NOMO-1 (cell line): ENCODE measurements at regions not wholly inside any gene's neighbourhood (a gene's known extent, or its start where the extent isn't known, plus 50 kb on each side); places are given as distances from the start of the nearest gene placed in this dataset.
"Not testable (repeated sequence)": the region's sequence is repeated elsewhere in the genome, so short reads cannot be mapped to it uniquely, and the experiment has no call there.

Experiments
- DNase-seq, 2 experiments: peaks; one replicate each; lab custom pipeline; 2025; ENCODE audit not compliant: unreplicated experiment in 2 of 2; lab: John Stamatoyannopoulos, UW

DNA sequence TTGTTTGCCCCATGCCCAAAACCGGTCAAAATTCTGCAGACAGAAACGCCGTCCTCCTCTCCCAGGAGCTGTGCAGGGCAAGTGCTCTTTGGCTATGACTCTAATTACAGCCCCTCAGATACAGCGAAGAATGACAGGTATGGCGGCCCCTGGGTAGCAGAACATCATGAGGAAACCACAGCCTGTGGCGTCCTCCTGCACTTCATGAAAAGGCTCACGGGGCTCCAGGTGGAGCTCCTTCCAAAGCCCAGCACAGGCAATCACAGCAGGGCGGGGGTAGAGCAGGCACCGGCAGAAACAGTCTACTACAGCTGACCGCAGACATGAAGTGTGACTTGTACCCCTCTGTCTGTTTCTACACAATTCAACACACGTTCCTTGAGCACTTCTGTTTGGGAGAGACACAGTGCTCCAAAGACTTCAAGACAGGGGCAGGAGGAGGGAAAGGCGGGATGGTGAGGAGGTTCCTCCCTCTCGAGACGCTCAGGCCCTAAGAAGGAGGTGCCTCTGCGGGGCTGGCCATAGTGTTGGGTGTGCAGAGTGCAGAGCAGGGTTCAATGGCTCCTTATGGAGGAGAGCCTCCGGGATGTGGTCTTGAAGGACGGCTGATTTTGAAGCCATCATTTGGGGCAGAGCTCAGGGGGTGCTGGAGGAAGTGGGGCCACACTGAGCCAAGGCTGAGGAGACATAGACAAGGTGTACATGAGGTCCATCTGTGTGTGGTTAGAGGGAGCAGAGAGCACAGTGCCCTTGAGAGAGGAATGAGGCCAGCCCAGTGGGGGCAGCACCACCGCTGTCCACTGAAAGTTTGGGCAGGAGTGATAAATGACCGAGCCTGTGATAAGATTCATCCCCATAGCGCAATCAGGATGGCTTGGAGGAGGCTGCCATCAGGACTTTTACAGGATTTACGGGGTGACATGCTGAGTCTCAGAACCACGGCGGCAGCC lies 468.3 kb downstream of the EIPR1 start:
- no peak for DNase-seq

DNA sequence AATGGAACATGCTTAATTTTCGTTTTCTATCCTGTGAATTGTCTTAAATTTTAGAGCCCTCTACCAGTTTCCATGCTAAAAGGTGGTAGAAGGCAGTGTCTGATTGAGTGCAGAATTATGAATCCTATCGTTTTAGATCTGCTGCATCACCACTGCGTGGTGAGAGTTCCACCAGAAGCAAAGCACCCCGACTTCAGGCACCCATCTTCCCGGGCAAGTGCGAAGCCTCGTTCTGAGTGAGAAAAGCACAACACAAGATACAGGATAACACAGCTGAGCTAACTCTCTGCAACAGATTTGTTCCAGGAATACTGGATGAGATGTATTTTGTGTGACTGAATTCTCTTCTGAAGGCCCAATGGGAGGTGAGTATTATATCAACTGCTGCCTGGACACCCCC lies 471.5 kb downstream of the EIPR1 start:
- no peak for DNase-seq

DNA sequence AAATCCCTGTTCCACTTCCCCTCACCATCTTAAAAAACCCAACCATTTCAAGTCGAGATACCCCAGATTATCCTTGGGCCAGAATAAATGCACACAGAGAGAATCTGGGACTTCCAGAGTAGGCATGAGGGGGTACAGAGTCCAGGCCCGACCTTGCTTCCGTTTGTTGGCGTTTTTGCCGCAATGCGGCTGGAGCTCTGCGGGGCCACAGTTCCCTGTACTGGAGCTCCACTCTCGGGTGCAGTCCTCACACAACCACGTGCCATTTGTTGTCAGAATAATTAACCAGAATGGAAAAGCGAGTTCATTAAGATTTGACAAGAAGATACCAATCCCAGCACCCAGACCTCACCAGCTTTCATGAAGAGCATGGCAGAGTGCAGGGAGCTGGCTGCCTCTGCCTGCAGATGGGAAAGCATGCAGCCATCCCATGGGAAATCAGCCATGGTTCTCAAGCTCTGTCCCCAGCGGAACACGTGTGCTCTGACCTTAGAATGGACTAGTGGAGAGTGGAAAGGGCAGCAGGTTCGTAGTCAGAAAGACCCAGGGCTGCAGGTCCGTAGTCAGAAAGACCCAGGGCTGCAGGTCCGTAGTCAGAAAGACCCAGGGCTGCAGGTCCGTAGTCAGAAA lies 472.8 kb downstream of the EIPR1 start:
- no peak for DNase-seq

DNA sequence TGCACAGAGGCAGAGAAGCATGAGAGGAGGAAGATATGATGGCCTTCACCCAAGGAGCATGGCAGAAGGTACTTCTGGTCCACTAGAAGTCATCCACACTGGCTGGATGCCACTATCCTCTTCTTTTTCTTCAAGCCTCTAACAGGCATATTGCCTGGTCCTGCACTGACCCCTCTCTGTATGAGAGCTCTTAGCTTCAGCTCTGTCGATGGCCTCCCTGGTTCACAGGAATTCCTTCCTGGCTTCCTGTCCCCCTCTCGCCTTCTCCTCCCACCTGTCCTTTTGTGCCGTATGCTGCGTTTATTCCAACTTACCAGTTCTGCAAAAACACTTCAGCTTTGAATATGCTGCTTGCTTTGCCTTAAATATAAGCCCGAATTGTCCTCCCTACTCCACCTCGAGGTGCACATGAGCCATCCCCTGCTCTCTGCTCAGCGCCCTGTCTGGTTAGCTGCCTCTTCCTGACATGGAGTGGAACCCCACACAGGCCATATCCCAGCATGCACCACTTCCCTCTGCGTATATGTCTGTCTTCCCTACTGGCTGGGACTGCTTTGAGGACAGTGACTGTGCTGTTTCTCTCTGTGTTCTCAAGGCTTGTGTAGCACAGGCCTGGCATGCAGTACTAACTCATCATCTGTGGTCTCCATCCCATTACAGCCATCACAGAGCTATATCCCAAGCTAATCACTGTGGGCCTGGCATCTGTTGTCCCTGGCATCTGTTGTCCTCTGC lies 474.9 kb downstream of the EIPR1 start:
- DNase-seq: no peak

- DNase-seq: no peak
Measured at GRCh38 chr2:2901384-2902345, 476.0 kb downstream of the EIPR1 start.

DNA sequence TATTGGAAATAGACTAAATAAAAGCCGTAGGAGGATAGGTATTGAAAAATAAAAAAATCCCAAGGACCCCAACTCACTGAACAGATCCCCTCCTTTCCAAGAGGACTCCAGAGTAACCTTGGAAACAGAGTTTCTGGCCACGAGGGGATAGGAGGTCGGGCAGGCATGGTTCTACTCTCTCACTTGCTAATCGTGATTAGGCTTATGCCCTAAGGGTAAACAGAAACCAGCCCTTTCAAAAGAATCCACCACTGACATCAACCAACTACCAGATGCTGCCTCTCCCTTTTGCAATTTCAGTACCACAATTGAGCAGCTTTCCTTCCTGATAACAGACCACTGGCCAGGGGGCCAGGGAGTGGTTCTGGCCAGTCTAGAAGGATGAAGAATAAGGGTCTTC lies 477.8 kb downstream of the EIPR1 start:
- no peak for DNase-seq

GRCh38 chr2:2898744-2899143 lies 478.9 kb downstream of the EIPR1 start:
- no peak for DNase-seq

GRCh38 chr2:2896643-2897042 lies 481.0 kb downstream of the EIPR1 start:
- no peak for DNase-seq

GRCh38 chr2:2896011-2896410 lies 481.6 kb downstream of the EIPR1 start:
- DNase-seq: no peak

DNA sequence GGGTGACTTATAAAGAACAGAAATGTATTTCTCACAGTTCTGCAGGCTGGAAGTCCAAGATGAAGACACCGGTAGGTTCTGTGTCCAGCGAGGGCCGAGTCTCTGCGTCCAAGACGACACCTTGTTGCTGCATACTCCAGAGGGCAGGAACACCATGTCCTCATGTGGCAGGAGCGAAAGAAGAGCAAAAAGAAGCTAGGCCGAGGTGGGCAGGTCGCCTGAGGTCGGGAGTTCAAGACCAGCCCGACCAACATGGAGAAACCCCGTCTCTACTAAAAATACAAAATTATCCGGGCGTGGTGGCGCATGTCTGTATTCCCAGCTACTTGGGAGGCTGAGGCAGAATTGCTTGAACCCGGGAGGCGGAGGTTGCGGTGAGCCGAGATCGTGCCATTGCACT lies 483.6 kb downstream of the EIPR1 start:
- DNase-seq: not testable (repeated sequence)

- DNase-seq: no peak
Measured at GRCh38 chr2:2892892-2893291, 484.7 kb downstream of the EIPR1 start.

- no peak for DNase-seq
Measured at GRCh38 chr2:2892378-2892777, 485.2 kb downstream of the EIPR1 start.

GRCh38 chr2:2890901-2891300 lies 486.7 kb downstream of the EIPR1 start:
- DNase-seq: no peak

DNA sequence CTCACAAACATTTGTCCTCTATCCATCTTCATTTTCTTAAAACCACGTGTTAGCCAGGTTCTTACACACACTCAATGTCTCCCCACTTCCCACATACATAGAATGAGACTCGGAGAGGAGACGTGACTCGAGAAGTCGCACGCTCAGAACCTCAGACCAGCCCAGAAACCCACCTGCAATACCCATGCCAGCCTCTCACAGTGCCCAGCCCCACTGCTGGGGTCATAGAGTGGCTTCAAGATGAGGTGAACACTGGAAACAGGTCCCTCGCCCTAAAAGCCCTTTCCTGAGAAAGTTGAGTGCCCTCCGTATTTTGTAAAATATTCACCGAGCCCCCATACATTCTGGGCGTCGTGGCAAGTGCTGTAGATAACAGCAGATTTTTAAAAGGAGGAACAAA lies 487.4 kb downstream of the EIPR1 start:
- no peak for DNase-seq

DNA sequence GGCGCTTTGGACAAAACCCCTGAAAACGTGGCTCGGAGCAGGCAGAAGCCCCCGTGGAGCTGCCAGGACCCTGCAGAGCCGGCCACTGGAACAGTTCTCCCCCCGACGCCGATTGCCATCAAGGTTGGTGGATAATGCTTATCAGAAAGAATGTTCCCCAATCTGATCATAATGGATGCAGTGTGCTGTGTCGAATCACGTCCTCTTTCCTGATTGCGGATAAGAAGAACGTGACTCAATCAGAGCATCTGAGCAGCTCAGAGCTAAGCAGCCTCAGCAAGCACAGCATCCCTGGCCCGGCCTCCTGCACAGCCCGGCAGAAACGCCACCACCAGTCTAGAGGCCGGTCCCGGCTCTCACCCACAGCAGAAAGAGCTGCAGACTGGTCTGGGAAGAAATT lies 488.0 kb downstream of the EIPR1 start:
- DNase-seq: no peak

- no peak for DNase-seq
Measured at GRCh38 chr2:2889141-2889540, 488.5 kb downstream of the EIPR1 start.

DNA sequence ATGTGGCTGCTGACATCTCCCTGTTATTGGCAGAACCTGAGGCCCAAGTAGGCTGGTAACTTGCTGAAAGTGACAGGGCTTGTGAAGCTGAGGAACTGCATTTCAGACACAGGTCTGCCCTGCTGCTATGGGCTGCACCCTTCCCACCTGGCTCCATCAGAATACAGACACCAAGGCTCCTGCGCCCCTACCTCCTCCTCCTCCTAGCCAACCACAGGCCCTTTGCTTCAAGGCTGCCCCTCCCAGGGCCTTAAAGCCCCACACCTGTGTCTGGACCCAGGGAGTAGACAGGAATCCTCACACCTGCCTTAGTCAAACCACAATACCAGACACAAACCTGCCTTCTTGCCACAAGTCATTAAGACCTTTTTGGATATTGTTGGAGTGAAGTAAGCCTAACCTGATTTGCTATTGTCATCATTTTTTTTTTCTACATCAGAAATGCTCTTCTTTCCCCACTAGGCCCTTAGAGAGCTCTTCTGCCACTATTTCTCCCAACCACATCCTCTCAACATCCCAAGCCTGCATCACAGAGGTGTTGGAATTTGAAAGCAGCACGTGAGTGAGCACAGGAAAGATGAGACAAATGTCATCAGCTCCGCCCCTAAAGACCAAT lies 489.7 kb downstream of the EIPR1 start:
- no peak for DNase-seq

DNA sequence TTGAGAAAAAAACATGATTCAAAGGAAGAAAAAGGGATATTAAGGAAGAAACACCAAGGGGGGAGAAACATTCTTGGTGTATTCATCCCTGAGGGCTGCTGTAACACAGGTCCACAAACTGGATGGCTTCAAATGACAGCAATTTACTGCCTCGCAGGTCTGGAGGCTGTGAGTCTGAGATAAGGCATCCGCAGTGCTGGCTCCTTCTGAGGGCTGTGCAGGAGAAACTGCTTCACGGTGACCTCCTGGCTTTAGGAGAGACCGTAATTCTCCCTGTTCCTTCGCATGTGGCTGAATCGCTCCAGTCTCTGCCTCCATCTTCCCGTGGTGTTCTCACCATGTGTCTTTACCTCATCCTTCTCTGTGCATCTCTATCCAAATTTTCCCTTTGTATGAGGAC lies 490.7 kb downstream of the EIPR1 start:
- DNase-seq: no peak

DNA sequence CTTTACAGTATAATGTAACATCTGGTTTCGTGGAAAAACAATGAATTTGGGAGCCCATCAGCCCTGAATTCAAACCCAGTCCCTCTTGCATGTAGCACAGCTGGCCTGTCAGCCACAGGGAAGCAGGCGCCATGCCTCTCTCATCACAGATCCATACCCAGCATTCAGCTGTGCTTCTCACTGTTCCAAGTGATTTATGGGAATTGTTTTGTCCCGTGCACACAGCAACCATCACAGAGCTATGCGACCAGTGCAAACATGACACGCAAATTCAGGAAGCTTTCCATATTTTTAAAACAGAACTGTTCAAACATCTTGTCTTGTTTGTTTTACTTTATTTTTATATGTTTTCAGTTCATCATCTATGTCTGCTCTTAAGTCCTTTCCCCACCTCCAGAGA lies 496.1 kb downstream of the EIPR1 start:
- no peak for DNase-seq

DNA sequence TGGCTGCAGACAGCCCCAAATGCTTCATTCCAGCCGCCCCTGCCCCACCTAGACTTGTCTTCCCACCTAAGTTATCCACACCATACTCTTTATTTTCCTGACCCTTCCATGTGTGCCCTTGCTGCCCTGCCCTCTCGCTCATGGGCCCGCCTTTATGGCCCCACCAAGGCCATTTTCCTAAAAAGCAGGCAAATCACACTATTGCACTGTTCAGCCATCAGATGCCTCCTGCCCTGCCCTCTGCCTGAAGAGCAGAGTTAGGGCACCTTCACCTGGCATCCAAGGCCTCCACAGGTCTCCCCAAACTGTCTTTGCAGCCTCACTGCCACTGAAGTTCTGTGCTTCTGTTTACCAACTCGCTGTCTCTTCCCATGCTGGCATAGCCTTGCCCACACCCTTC lies 496.7 kb downstream of the EIPR1 start:
- DNase-seq: no peak
